Activated naive CD8-positive, alpha-beta T cell treated with anti-CD3 and anti-CD28 coated beads for 36 hours (primary cell): ENCODE measurements at regions not wholly inside any gene's neighbourhood (a gene's known extent, or its start where the extent isn't known, plus 50 kb on each side); places are given as distances from the start of the nearest gene placed in this dataset.
"Not testable (repeated sequence)": the region's sequence is repeated elsewhere in the genome, so short reads cannot be mapped to it uniquely, and the experiment has no call there.

Experiments used
- DNase-seq: peaks from one replicate; pipeline ENCODE4 v3.0.0; 2021
- H3K27ac Mint-ChIP-seq: one replicate; pipeline ENCODE4 v1.8.0; 2022; ENCODE audit warnings: mild to moderate bottlenecking, moderate library complexity, mixed read lengths
- H3K27me3 Mint-ChIP-seq: one replicate; pipeline ENCODE4 v1.8.0; 2022; ENCODE audit warnings: mild to moderate bottlenecking, mixed read lengths
- H3K36me3 Mint-ChIP-seq: one replicate; pipeline ENCODE4 v1.8.0; 2021; ENCODE audit warnings: mild to moderate bottlenecking, mixed read lengths
- H3K4me1 Mint-ChIP-seq: one replicate; pipeline ENCODE4 v1.8.0; 2021; ENCODE audit warnings: mixed read lengths
- H3K4me3 Mint-ChIP-seq: one replicate; pipeline ENCODE4 v1.8.0; 2022; ENCODE audit warnings: mild to moderate bottlenecking, moderate library complexity, mixed read lengths
- H3K9me3 Mint-ChIP-seq: one replicate; pipeline ENCODE4 v1.8.0; 2022; ENCODE audit warnings: mixed read lengths

DNA sequence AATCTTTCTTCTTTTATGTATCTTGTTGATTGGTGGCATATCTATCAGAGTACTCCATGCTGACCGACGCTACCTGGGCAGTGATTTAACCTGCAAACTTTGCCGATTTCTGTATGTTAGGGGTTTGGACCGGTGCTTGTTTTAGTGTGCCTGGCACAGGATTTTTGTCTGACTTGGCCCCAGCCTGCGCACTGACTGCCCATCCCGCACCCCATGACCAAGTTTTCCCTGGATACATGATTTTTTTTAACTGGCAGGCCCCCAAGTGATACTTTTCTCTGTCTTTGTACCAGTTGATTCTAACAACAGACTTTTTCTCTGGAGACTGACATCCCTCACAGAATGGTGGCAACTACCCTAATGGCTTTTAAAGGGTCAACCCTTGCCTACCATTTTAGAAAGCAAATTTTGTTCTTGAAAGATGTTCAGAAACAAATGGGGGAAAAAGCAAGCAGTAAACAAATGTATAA, 69.0 kb upstream of the C1QTNF9B start:
- H3K27ac Mint-ChIP-seq = no peak overlapping the region
- H3K4me1 Mint-ChIP-seq = peaks cover 21% of the 10 kb centered on the region

DNA sequence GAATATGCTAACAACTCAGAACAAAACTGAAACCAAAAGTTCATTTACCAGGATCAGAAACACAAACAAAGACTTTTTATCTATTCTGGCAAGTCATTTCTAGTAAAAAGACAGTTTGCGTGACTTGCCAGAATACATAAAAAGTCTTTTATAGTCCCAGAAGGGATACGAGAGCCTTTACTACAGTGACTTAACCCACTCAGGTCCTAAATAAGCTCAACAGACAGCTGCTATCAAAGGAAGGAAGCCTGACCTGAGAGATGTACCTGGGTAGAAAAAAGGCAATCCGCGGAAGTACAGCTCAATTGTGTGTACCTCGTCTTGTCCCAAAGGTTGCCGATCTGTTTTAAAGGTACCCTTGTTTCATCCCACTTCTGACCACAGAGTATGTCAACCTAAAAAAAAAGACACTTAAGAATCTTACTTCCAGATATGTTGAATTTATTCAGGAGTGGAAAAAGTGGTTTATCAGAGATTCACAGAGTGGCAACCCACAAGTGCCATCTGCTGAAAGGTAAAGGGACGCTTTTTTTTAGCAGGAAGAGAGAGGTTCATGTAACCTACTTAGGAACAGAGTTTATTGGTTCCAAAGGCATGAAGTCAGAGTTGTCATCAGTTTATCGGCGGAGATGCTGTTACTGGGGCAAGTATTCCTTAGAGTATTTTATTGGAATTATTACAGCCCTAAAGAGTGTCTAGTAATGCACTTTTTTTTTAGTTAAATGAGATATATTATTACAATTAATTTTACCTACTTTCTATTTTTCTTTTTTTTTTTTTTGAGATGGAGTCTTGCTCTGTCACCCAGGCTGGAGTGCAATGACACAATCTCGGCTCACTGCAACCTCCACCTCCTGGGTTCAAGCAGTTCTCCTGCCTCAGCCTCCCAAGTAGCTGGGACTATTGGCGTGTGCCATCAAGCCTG, 69.7 kb upstream of the C1QTNF9B start:
- no peak for DNase-seq
- H3K27ac Mint-ChIP-seq = peak overlapping the region; percentile 83
- H3K4me3 Mint-ChIP-seq = peak overlapping the region; percentile 67
- H3K4me1 Mint-ChIP-seq = peaks cover 21% of the 10 kb centered on the region
- H3K36me3 Mint-ChIP-seq = no peaks in the 10 kb centered on the region
- peaks cover 1% of the 10 kb centered on the region for H3K9me3 Mint-ChIP-seq
- H3K27me3 Mint-ChIP-seq = no peaks in the 10 kb centered on the region

More for the DNA sequence above, 69.0 kb upstream of the C1QTNF9B start:
- Mint-ChIP-seq H3K27me3 (no peaks in the 10 kb centered on the region), H3K4me3 (peak overlapping the region; percentile 67), H3K9me3 (peaks cover 1% of the 10 kb centered on the region), H3K36me3 (no peaks in the 10 kb centered on the region)
- DNase-seq = no peak

DNA sequence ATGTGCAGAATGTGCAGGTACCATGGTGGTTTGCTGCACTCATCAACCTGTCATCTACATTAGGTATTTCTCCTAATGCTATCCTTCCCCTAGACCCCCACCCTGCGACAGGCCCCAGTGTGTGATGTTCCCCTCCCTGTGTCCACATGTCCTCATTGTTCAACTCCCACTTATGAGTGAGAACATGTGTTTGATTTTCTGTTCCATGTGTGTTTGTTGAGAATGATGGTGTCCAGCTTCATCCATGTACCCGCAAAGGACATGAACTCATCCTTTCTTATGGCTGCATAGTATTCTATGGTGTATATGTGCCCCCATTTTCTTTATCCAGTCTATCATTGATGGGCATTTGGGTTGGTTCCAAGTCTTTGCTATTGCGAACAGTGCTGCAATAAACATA, 70.5 kb upstream of the C1QTNF9B start:
- not testable (repeated sequence) for DNase-seq, H3K27ac Mint-ChIP-seq, H3K27me3 Mint-ChIP-seq, H3K9me3 Mint-ChIP-seq, H3K36me3 Mint-ChIP-seq, H3K4me3 Mint-ChIP-seq
- H3K4me1 Mint-ChIP-seq = peaks cover 21% of the 10 kb centered on the region

DNA sequence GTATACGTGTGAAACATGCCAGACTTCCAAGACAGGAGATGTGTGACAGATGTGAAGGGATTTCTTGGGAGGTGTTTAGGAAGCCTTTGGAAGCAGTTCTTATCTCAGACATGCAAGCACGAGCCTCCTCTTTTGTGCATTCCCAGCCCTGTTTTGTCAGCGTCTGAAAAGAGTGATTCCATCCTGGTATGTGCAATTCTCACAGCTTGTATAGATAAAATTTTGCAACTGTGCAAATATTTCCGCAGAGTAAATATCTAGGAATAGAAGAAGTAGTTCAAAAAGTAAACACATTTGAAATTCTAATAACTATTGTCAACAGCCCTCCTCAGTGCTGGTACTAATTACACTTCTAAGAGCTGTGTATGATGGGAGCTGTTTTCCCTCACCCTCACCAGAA, 72.3 kb upstream of the C1QTNF9B start:
- H3K4me3 Mint-ChIP-seq = no peak overlapping the region
- H3K9me3 Mint-ChIP-seq = peaks cover 1% of the 10 kb centered on the region
- H3K27me3 Mint-ChIP-seq = no peaks in the 10 kb centered on the region

DNA sequence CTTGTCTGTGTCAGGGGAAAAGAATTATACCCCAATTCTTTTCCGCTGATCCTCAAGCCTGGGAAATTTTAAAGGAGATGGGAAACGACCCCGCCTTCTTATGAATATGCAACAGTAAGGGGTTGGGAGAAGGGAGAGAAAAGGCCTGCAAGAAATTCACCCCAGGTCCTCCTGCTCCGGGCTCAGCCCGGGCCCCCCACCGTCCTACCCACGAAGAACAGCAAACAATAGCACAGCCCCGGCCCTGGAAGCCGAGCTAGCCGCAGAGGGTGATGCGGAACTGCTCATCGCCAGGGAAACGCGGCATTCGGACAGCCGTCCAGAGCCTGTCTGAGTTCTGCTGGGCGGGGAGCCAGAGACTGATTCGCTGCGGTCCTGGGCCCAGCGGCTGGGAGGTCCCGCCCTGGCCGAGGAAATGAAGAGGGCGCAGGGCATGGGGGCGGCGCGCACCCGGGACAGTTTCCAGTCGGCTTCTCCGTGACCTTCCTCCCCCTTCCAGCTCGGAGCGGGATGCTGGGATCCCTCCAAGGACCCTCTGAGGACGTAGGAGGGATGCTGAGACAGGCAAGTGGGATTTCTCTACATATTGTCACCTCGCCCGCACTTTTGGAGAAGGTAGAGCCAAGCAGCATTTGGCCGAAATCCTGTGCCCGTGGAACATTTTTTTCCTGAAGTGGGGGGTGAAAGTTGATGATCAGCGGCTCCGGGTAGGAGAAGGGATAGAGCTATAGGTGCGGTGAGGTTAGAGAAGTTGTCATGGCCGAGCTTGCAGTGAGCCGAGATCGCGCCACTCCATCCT, 82.3 kb upstream of the C1QTNF9B start:
- peaks cover 21% of the 10 kb centered on the region for H3K27me3 Mint-ChIP-seq
- peak overlapping the region; percentile 86 for H3K4me3 Mint-ChIP-seq
- peak; percentile 44 for DNase-seq
- H3K36me3 Mint-ChIP-seq = no peaks in the 10 kb centered on the region
- H3K9me3 Mint-ChIP-seq = no peaks in the 10 kb centered on the region
- peaks cover 13% of the 10 kb centered on the region for H3K4me1 Mint-ChIP-seq
- peak overlapping the region; percentile 31 for H3K27ac Mint-ChIP-seq

More for the DNA sequence above, 72.3 kb upstream of the C1QTNF9B start:
- Mint-ChIP-seq H3K27ac (no peak overlapping the region), H3K36me3 (no peaks in the 10 kb centered on the region), H3K4me1 (peaks cover 16% of the 10 kb centered on the region)
- no peak for DNase-seq

DNA sequence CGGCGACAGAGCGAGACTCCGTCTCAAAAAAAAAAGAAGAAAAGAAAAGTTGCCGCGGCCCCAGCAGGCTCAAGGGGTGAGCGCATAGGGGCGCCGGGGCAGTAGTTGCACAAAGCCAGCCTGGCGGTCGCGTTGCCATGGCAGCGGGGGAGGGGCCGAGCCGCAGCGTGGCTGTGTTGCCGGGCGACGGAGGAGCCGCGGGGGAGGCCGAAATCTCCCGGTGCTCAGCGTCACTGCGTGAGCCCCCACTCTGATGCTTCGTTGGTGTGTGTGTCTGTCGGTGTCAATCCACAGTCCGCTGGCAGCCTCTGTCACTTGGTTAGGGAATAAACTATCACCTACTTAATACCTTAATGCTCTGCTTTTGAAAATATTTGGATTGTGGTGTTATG, 82.9 kb upstream of the C1QTNF9B start:
- peak overlapping the region; percentile 86 for H3K4me3 Mint-ChIP-seq
- no peaks in the 10 kb centered on the region for H3K36me3 Mint-ChIP-seq
- H3K4me1 Mint-ChIP-seq = peaks cover 13% of the 10 kb centered on the region
- peak; percentile 93 for DNase-seq
- H3K9me3 Mint-ChIP-seq = no peaks in the 10 kb centered on the region
- peak overlapping the region; percentile 31 for H3K27ac Mint-ChIP-seq
- peaks cover 21% of the 10 kb centered on the region for H3K27me3 Mint-ChIP-seq

DNA sequence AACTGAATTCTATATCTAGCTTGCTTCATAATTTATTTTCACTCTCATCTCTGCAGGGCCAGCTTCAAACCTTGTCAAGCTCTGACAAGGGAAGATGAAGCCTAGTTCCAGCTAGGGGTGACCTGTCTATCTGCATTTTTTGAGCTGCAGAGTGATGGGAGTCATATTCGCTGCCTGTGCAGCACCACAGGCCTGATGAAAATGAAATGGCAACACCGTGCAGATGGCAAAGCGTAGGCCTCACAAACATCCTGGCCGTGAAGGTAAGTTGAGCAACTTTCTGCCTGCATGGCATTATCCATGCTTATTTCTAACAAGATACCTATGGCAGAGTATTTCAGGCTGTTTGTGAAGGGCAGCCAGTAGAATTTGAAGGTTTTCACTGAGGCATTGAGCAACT, 86.4 kb upstream of the C1QTNF9B start:
- Mint-ChIP-seq H3K27ac (no peak overlapping the region), H3K36me3 (no peaks in the 10 kb centered on the region), H3K9me3 (no peaks in the 10 kb centered on the region), H3K4me1 (peaks cover 13% of the 10 kb centered on the region), H3K27me3 (peaks cover 12% of the 10 kb centered on the region), H3K4me3 (no peak overlapping the region)
- no peak for DNase-seq

DNA sequence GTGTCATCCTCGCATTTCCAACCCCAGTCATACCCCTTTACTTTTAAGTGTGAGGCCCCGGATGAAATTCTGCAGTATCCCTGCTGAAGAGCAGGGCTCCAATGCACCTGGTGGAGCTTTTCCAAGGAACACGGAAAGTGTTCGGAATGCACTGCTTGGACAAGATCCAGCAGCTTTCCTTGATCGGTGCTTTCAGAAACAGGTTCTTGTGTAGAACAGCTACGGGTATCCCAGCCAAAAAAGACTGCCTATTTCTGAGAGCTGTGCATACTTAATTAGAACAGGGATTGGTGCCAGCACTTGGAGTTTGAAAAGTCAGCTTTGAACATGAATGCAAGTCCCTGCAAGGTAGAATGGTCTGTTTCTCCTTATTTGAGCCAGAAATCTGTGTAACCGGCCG, 87.2 kb upstream of the C1QTNF9B start:
- DNase-seq = no peak
- Mint-ChIP-seq H3K4me3 (no peak overlapping the region), H3K9me3 (no peaks in the 10 kb centered on the region), H3K4me1 (peaks cover 9% of the 10 kb centered on the region), H3K27me3 (peaks cover 8% of the 10 kb centered on the region), H3K27ac (no peak overlapping the region), H3K36me3 (no peaks in the 10 kb centered on the region)

DNA sequence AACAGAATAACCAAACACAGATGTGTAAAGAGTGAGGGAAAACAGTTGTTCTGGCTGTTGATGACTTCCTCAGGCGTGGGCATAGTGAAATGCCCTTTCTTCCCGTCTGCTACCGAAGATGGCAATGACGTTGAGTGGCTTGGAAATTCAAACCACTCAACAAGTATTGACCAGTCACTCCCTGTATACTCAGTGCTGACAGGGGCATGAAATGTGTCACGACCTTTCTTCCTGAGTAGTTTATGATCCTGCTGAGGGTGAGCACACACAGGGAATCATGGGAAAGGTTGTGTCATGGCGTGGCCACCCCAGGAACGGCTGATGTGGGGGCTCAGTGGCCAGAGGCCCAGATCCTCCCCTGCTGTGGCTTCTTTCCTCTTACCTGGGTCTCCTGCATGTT, 87.8 kb upstream of the C1QTNF9B start:
- no peaks in the 10 kb centered on the region for H3K9me3 Mint-ChIP-seq
- H3K4me3 Mint-ChIP-seq = no peak overlapping the region
- peaks cover 4% of the 10 kb centered on the region for H3K4me1 Mint-ChIP-seq
- H3K27ac Mint-ChIP-seq = no peak overlapping the region
- no peaks in the 10 kb centered on the region for H3K36me3 Mint-ChIP-seq
- DNase-seq = no peak
- H3K27me3 Mint-ChIP-seq = peaks cover 6% of the 10 kb centered on the region

DNA sequence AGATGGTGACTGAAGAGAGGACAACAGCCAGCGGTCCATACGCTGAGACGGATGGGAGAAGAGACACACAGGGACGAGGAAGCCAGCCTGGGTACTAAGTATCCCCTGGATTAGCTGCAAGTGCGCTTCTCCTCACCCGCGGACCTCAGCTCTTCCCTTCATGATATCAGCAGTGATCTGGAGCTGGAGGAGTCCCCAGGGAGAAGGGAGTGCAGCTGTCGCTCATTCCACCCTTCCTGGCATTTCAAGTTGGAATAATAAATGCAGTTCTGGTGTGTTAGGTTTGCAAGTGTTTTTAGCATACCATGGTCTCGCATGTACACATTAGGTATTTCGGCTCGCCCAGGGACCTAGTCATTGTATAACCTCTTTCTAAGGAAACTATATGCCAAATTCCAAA, 88.5 kb upstream of the C1QTNF9B start:
- no peaks in the 10 kb centered on the region for H3K9me3 Mint-ChIP-seq
- H3K27me3 Mint-ChIP-seq = peaks cover 3% of the 10 kb centered on the region
- H3K27ac Mint-ChIP-seq = no peak overlapping the region
- no peak overlapping the region for H3K4me3 Mint-ChIP-seq
- no peaks in the 10 kb centered on the region for H3K36me3 Mint-ChIP-seq
- no peak for DNase-seq
- H3K4me1 Mint-ChIP-seq = no peaks in the 10 kb centered on the region

DNA sequence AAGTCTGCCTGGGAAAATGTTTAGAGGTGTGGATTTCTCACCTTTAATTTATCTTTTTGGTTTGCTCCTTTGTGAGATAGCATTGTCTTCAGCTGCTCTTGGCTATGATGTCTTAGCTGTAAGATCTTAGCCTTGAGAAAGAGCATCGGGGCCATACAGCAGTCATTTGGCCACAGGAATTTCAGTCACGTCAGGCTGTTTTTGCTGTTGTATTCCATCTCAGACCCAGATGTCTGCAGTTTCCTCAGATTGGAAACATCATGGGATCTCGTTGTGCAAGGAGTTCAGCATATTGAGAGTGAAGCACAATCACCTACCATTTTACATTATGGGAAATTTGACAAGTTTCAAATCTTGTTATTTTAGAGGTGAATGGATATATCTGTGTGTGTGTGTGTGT, 89.3 kb upstream of the C1QTNF9B start:
- no peaks in the 10 kb centered on the region for H3K9me3 Mint-ChIP-seq
- H3K4me3 Mint-ChIP-seq = no peak overlapping the region
- no peak for DNase-seq
- H3K4me1 Mint-ChIP-seq = no peaks in the 10 kb centered on the region
- peaks cover 3% of the 10 kb centered on the region for H3K27me3 Mint-ChIP-seq
- H3K27ac Mint-ChIP-seq = no peak overlapping the region
- no peaks in the 10 kb centered on the region for H3K36me3 Mint-ChIP-seq

DNA sequence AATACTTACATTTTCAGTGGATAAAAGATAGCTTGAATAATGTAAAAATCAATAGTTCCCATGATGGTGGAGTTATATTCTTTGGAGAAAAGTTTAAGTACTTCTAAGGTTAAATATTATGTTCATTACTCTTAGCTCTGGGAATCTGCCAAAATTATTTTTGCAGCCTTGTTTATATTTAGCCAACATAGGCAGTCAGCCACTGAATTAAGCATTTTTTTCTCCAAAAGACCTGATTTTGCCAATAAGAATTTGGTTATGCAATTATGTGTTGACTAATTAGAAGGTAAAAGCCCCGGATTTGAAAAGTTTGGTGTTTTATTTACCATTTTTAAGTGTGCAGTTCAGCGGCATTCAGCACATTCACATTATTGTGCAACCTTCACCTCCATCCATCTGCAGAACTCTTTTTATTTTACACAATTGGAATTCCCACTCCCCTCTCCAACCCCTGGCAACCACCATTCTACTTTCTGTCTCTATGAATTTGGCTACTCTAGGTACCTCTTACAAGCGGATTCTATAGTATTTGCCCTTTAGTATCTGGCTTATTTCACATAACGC, 90.1 kb upstream of the C1QTNF9B start:
- Mint-ChIP-seq H3K9me3 (no peaks in the 10 kb centered on the region), H3K27me3 (peaks cover 3% of the 10 kb centered on the region), H3K36me3 (no peaks in the 10 kb centered on the region), H3K4me3 (no peak overlapping the region), H3K27ac (no peak overlapping the region), H3K4me1 (no peaks in the 10 kb centered on the region)
- DNase-seq = no peak

DNA sequence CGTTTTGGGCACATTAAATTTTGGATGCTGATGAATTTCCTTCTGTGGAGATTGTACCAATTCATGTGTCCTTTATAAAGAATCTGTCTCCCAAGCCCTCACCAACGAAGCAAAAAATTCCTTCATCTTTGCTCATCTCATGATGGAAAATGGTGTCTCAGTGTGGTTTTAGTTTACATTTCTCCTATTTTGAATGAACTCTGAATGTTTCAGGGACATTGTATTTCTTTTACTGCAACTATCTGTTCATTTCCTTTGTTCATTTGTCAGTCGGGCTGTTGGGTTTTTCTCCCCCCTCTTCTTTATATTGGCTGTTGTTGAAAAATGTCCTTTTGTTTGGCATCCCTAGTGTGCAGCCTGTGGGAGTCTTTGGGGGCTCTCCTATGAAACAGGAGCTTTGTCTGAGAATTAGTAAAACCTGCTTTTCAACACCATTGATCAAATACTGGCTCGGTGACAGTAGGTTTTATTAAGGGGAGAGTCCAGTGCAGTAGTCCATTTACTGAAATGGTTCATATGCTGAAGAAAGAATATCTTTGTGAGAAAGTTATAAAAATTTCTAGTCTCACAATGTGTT, 91.3 kb upstream of the C1QTNF9B start:
- Mint-ChIP-seq H3K9me3 (no peaks in the 10 kb centered on the region), H3K4me3 (no peak overlapping the region), H3K27ac (no peak overlapping the region), H3K27me3 (peaks cover 3% of the 10 kb centered on the region), H3K36me3 (no peaks in the 10 kb centered on the region), H3K4me1 (no peaks in the 10 kb centered on the region)
- DNase-seq = no peak

DNA sequence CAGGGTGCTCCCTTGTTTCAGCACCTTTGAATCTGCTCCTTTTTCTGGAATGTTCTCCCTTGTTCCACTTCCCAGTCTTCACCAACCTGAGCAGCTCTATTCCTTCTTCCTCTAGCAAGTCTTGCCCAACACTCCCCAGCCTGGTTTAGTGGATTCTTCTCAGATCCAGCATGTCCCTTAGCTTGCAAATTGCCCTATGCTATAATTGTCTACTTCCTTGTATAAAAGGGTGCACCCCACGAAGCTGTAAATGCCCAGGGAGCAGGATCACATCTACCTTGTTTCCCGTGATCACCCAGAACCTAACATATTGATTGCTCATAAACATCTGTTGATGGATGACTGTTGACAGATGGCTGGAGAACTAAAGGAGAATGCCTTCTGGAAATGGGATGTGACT, 93.2 kb upstream of the C1QTNF9B start:
- no peaks in the 10 kb centered on the region for H3K9me3 Mint-ChIP-seq

DNA sequence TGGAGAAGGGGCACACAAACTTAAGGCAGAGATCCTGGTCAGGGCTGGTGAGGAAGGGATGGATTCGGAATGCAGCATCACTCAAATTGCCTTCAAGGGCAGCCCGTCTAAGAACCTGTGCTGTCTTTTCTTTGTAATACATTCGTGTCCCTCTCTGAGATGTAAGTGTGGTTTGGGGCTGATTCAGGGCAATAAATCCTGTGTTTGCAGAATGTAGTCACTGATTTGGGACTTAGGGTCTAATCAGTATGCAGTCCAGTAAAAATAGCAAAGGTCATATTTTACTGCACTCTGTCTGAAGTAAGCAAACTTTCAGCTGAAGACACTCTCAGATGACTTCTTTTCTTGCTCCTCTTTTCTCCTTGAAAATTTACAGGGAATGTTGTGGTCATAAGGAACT, 93.8 kb upstream of the C1QTNF9B start:
- Mint-ChIP-seq H3K27ac (no peak overlapping the region), H3K4me3 (no peak overlapping the region), H3K4me1 (peaks cover 1% of the 10 kb centered on the region), H3K36me3 (no peaks in the 10 kb centered on the region), H3K27me3 (peaks cover 3% of the 10 kb centered on the region), H3K9me3 (no peaks in the 10 kb centered on the region)
- no peak for DNase-seq

More for the DNA sequence above, 93.2 kb upstream of the C1QTNF9B start:
- H3K36me3 Mint-ChIP-seq = no peaks in the 10 kb centered on the region
- peaks cover 3% of the 10 kb centered on the region for H3K27me3 Mint-ChIP-seq
- H3K4me1 Mint-ChIP-seq = no peaks in the 10 kb centered on the region
- H3K4me3 Mint-ChIP-seq = no peak overlapping the region
- no peak overlapping the region for H3K27ac Mint-ChIP-seq
- no peak for DNase-seq
